Mucosa of rectum (tissue), 2 donors: ENCODE measurements at regions not wholly inside any gene's neighbourhood (a gene's known extent, or its start where the extent isn't known, plus 50 kb on each side); places are given as distances from the start of the nearest gene placed in this dataset.

Experiments
- H3K27ac ChIP-seq, 2 donors: one replicate each; pipeline ENCODE4 v1.7.0; 2013; ENCODE audit warnings: inconsistent platforms in 2 of 2, low read depth in 2 of 2, low read length in 2 of 2
- H3K27me3 ChIP-seq, 2 donors: one replicate each; pipeline ENCODE4 v1.7.0; 2013; ENCODE audit warnings: low read length in 2 of 2; ENCODE audit not compliant: control insufficient read depth in 2 of 2, insufficient read depth in 2 of 2
- H3K36me3 ChIP-seq, 2 donors: one replicate each; pipeline ENCODE4 v1.7.0; 2013; ENCODE audit warnings: low read length in 2 of 2; ENCODE audit not compliant: control insufficient read depth in 2 of 2, insufficient read depth in 2 of 2
- H3K4me1 ChIP-seq, 2 donors: one replicate each; pipeline ENCODE4 v1.7.0; 2013; ENCODE audit warnings: low read length in 2 of 2, mild to moderate bottlenecking in 1 of 2; ENCODE audit not compliant: control insufficient read depth in 2 of 2, insufficient read depth in 2 of 2
- H3K4me3 ChIP-seq, 2 donors: one replicate each; pipeline ENCODE4 v1.7.0; 2013; ENCODE audit warnings: low read length in 2 of 2
- H3K9ac ChIP-seq, 2 donors: one replicate each; pipeline ENCODE4 v1.7.0; 2013; ENCODE audit warnings: low read length in 2 of 2, low read depth in 1 of 2, mild to moderate bottlenecking in 1 of 2
- H3K9me3 ChIP-seq, 2 donors: one replicate each; pipeline ENCODE4 v1.7.0; 2013; ENCODE audit warnings: low read length in 2 of 2; ENCODE audit not compliant: control insufficient read depth in 2 of 2
- donor health status: healthy.
- donor health status: Normal muscosa, but diverticular disease.

GRCh38 chrX:137215467-137215866 lies 181.7 kb upstream of the GPR101 start:
- no peak overlapping the region for H3K4me3 ChIP-seq
- H3K4me1 ChIP-seq = no peaks in the 10 kb centered on the region
- no peaks in the 10 kb centered on the region for H3K9me3 ChIP-seq
- H3K27me3 ChIP-seq = no peaks in the 10 kb centered on the region
- no peak overlapping the region for H3K27ac ChIP-seq
- no peak overlapping the region for H3K9ac ChIP-seq
- no peaks in the 10 kb centered on the region for H3K36me3 ChIP-seq

- Histone ChIP-seq H3K27me3 (no peaks in the 10 kb centered on the region), H3K27ac (no peak overlapping the region), H3K9me3 (no peaks in the 10 kb centered on the region), H3K4me3 (no peak overlapping the region), H3K9ac (no peak overlapping the region), H3K4me1 (no peaks in the 10 kb centered on the region), H3K36me3 (no peaks in the 10 kb centered on the region)
Observed at GRCh38 chrX:137212078-137212632, 178.4 kb upstream of the GPR101 start.

- Histone ChIP-seq H3K27me3 (peaks cover 0 to 2% of the 10 kb centered on the region in 2 donors), H3K9me3 (no peaks in the 10 kb centered on the region), H3K4me1 (no peaks in the 10 kb centered on the region), H3K4me3 (no peak overlapping the region), H3K36me3 (no peaks in the 10 kb centered on the region), H3K27ac (no peak overlapping the region), H3K9ac (no peak overlapping the region)
Observed at GRCh38 chrX:137198040-137198439, 164.2 kb upstream of the GPR101 start.

- Histone ChIP-seq H3K4me3 (no peak overlapping the region), H3K4me1 (no peaks in the 10 kb centered on the region), H3K9ac (no peak overlapping the region), H3K27ac (no peak overlapping the region), H3K9me3 (no peaks in the 10 kb centered on the region), H3K27me3 (peaks cover 0 to 2% of the 10 kb centered on the region in 2 donors), H3K36me3 (no peaks in the 10 kb centered on the region)
Observed at GRCh38 chrX:137195991-137196390, 162.2 kb upstream of the GPR101 start.

- Histone ChIP-seq H3K4me3 (no peak overlapping the region), H3K9ac (no peak overlapping the region)
Observed at GRCh38 chrX:137195296-137195695, 161.5 kb upstream of the GPR101 start.

GRCh38 chrX:137194164-137194563 lies 160.4 kb upstream of the GPR101 start:
- no peaks in the 10 kb centered on the region for H3K36me3 ChIP-seq
- H3K27me3 ChIP-seq = peaks cover 0 to 2% of the 10 kb centered on the region in 2 donors
- H3K9me3 ChIP-seq = no peaks in the 10 kb centered on the region
- H3K27ac ChIP-seq = no peak overlapping the region
- H3K4me1 ChIP-seq = no peaks in the 10 kb centered on the region
- H3K4me3 ChIP-seq = no peak overlapping the region
- H3K9ac ChIP-seq = no peak overlapping the region

More at GRCh38 chrX:137195296-137195695, 161.5 kb upstream of the GPR101 start:
- Histone ChIP-seq H3K4me1 (no peaks in the 10 kb centered on the region), H3K36me3 (no peaks in the 10 kb centered on the region), H3K27ac (no peak overlapping the region), H3K27me3 (peaks cover 0 to 2% of the 10 kb centered on the region in 2 donors), H3K9me3 (no peaks in the 10 kb centered on the region)

GRCh38 chrX:137187540-137187939 lies 153.7 kb upstream of the GPR101 start:
- Histone ChIP-seq H3K4me3 (no peak overlapping the region), H3K4me1 (no peaks in the 10 kb centered on the region), H3K27me3 (peaks cover 0 to 3% of the 10 kb centered on the region in 2 donors), H3K36me3 (no peaks in the 10 kb centered on the region), H3K27ac (no peak overlapping the region), H3K9me3 (no peaks in the 10 kb centered on the region), H3K9ac (no peak overlapping the region)

- Histone ChIP-seq H3K27ac (no peak overlapping the region), H3K27me3 (no peaks in the 10 kb centered on the region), H3K4me3 (no peak overlapping the region), H3K4me1 (no peaks in the 10 kb centered on the region), H3K9ac (no peak overlapping the region), H3K9me3 (no peaks in the 10 kb centered on the region), H3K36me3 (no peaks in the 10 kb centered on the region)
Observed at GRCh38 chrX:137178392-137178791, 144.6 kb upstream of the GPR101 start.

GRCh38 chrX:137172317-137172948 lies 138.6 kb upstream of the GPR101 start:
- no peaks in the 10 kb centered on the region for H3K27me3 ChIP-seq

GRCh38 chrX:137171626-137172025 lies 137.8 kb upstream of the GPR101 start:
- no peak overlapping the region for H3K9ac ChIP-seq
- no peaks in the 10 kb centered on the region for H3K36me3 ChIP-seq
- H3K4me1 ChIP-seq = no peaks in the 10 kb centered on the region
- no peaks in the 10 kb centered on the region for H3K9me3 ChIP-seq
- H3K27me3 ChIP-seq = no peaks in the 10 kb centered on the region
- H3K27ac ChIP-seq = no peak overlapping the region
- no peak overlapping the region for H3K4me3 ChIP-seq

More at GRCh38 chrX:137172317-137172948, 138.6 kb upstream of the GPR101 start:
- Histone ChIP-seq H3K27ac (no peak overlapping the region), H3K4me3 (no peak overlapping the region), H3K4me1 (no peaks in the 10 kb centered on the region), H3K9ac (no peak overlapping the region), H3K9me3 (no peaks in the 10 kb centered on the region), H3K36me3 (no peaks in the 10 kb centered on the region)
